GM12801 (cell line): ENCODE measurements at regions not wholly inside any gene's neighbourhood (a gene's known extent, or its start where the extent isn't known, plus 50 kb on each side); places are given as distances from the start of the nearest gene placed in this dataset.

Experiments
- CTCF ChIP-seq: IDR thresholded peaks from one replicate; pipeline ENCODE4 v1.5.1; 2011; ENCODE audit warnings: control low read depth; ENCODE audit not compliant: insufficient read length; ENCODE audit errors: extremely low read depth

- TF ChIP-seq CTCF: no peak
These were observed 154.6 kb upstream of the ALG10B start for GRCh38 chr12:38162013-38162412.

- TF ChIP-seq CTCF: no peak
These were observed 153.7 kb upstream of the ALG10B start for GRCh38 chr12:38162708-38163441.

- no peak for TF ChIP-seq CTCF
These were observed 153.2 kb upstream of the ALG10B start for GRCh38 chr12:38163442-38163801.

- no peak for TF ChIP-seq CTCF
These were observed 150.3 kb upstream of the ALG10B start for GRCh38 chr12:38166225-38166624.

GRCh38 chr12:38175538-38175937 is 141.0 kb upstream of the ALG10B start:
- no peak for TF ChIP-seq CTCF

- no peak for TF ChIP-seq CTCF
These were observed 114.9 kb upstream of the ALG10B start for GRCh38 chr12:38201461-38202276.

GRCh38 chr12:38204831-38205230 is 111.7 kb upstream of the ALG10B start:
- no peak for TF ChIP-seq CTCF
